ENCODE measurements at regions not wholly inside any gene's neighbourhood (a gene's known extent, or its start where the extent isn't known, plus 50 kb on each side); places are given as distances from the start of the nearest gene placed in this dataset.

DNA sequence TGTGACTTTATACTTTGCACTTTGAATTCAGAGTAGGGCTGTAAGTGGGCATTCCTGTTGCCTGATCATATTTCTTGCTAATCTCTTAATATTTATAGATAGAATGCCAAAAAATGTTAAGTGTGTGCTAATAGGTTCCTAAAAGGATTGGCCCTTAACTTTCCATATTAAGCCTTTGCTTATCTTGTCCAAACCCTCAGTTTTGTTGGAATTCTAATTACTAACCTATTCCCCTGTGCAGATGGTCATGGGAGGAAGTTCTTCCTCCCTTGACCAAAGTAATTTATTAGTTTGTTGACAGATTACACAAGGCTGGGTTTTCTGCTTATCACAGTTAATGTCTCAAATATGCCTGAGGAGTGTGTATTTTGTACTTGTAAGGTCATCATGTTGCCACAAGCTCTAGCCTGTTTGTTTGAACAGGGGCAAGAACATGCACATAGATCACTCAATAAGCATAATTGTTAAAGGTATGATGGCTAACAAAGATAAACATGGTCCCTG, 541.1 kb upstream of the SPRY2 start:
- TF ChIP-seq, protein P1, sequence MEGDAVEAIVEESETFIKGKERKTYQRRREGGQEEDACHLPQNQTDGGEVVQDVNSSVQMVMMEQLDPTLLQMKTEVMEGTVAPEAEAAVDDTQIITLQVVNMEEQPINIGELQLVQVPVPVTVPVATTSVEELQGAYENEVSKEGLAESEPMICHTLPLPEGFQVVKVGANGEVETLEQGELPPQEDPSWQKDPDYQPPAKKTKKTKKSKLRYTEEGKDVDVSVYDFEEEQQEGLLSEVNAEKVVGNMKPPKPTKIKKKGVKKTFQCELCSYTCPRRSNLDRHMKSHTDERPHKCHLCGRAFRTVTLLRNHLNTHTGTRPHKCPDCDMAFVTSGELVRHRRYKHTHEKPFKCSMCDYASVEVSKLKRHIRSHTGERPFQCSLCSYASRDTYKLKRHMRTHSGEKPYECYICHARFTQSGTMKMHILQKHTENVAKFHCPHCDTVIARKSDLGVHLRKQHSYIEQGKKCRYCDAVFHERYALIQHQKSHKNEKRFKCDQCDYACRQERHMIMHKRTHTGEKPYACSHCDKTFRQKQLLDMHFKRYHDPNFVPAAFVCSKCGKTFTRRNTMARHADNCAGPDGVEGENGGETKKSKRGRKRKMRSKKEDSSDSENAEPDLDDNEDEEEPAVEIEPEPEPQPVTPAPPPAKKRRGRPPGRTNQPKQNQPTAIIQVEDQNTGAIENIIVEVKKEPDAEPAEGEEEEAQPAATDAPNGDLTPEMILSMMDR (IDR thresholded peaks at IDR 0.05; ENCODE audit: low read depth, low read length, missing input control): no peak
- TF ChIP-seq, protein P2, sequence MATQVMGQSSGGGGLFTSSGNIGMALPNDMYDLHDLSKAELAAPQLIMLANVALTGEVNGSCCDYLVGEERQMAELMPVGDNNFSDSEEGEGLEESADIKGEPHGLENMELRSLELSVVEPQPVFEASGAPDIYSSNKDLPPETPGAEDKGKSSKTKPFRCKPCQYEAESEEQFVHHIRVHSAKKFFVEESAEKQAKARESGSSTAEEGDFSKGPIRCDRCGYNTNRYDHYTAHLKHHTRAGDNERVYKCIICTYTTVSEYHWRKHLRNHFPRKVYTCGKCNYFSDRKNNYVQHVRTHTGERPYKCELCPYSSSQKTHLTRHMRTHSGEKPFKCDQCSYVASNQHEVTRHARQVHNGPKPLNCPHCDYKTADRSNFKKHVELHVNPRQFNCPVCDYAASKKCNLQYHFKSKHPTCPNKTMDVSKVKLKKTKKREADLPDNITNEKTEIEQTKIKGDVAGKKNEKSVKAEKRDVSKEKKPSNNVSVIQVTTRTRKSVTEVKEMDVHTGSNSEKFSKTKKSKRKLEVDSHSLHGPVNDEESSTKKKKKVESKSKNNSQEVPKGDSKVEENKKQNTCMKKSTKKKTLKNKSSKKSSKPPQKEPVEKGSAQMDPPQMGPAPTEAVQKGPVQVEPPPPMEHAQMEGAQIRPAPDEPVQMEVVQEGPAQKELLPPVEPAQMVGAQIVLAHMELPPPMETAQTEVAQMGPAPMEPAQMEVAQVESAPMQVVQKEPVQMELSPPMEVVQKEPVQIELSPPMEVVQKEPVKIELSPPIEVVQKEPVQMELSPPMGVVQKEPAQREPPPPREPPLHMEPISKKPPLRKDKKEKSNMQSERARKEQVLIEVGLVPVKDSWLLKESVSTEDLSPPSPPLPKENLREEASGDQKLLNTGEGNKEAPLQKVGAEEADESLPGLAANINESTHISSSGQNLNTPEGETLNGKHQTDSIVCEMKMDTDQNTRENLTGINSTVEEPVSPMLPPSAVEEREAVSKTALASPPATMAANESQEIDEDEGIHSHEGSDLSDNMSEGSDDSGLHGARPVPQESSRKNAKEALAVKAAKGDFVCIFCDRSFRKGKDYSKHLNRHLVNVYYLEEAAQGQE (IDR thresholded peaks at IDR 0.05): no peak
- TF ChIP-seq YY1 (IDR thresholded peaks at IDR 0.05) (no peak), RXRA (IDR thresholded peaks at IDR 0.05) (no peak), GABPA (IDR thresholded peaks at IDR 0.05 in 1 of 2, conservative IDR thresholded peaks at IDR 0.05 in 1 of 2) (no peak)
